HG03460 (cell line): ENCODE measurements at regions not wholly inside any gene's neighbourhood (a gene's known extent, or its start where the extent isn't known, plus 50 kb on each side); places are given as distances from the start of the nearest gene placed in this dataset.
A peak's percentile ranks its signal among the peaks of the same experiment; 100 is the strongest.

Source experiments
- ATAC-seq: cut with Tn5 transposase; IDR thresholded peaks from one replicate; pipeline ENCODE4 v1.9.1; 2021; ENCODE audit not compliant: unreplicated experiment

DNA sequence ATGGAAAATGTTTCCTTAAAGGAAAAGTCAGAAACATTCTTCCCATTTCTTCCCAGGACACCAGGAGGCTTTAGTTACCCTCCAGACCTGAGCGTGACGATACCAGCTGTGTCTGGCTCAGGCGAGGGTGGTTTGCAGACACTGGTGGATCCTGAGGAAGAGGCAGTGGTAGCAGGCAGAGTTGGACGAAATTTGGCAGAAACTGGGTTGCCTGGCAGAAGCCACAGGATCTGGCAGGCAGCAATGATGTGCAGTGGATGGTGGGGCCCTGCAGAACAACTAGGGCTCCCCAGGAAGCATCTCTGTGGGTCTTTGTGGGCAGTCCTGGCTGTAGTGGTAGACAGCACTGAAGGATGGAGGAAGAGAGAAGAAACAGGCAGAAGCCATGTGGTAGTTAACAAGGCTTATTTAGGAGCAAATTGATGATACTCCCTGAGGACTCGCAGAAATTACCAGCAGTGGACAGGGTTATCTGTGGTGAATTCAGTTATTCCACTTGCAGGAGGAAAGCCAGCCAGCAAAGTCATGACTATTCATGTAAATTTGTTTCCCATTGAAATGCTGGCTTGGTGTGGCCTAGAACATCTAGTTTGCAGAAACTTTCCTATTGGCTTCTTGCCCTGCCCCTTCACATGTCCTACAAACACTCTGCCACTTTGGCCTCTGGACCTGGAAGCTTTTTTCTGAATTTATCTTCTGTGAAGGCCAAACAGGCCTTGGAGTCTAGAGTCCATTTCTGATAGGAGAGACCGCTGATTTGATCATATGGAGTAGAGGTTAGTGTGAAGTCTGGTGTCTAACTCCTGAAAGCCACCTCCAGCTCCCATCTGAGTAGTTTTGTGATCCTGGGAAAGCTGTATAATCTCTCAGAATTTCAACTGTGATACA is 212.0 kb downstream of the DMRT2 start:
- no peak for ATAC-seq

DNA sequence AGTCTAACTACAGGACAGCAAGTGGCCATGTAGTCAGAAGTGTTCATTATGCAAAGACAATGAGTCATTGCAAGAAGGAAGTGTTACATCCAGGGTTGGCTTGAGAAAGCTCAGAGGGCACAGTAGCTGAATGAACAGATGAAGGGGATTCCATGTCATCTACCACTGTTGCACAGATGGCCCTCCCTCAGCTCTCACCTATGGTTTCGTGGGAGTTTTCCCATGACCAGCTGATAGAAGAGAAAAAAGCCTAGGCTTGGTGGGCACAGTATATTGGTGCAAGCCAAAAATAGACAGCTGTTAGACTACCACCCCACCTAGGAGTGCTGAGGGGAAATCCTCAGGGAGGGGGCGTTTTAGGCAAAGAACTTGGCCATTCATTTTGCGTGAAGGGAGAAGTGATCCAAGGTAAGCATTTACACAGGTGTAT is 217.0 kb downstream of the DMRT2 start:
- ATAC-seq, result peak; percentile 83

DNA sequence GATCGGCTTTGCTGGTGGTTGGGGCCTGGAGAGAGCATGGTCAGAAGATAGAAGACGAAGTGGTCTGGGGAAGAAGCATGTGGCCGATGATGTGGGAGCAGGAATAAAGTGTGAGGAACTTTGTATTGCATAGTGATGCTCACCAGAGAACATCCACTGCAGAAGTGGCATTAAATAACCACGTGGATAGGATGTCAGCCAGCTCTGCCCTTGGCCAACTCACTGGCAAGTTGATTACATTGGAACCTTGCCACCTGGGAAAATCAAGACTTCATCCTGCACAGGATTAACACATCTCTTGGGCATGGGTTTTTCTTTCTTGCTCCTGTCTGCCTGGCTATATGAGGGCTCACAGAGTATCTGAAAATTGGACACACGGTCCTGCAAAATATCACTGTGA is 217.4 kb downstream of the DMRT2 start:
- ATAC-seq, result no peak

DNA sequence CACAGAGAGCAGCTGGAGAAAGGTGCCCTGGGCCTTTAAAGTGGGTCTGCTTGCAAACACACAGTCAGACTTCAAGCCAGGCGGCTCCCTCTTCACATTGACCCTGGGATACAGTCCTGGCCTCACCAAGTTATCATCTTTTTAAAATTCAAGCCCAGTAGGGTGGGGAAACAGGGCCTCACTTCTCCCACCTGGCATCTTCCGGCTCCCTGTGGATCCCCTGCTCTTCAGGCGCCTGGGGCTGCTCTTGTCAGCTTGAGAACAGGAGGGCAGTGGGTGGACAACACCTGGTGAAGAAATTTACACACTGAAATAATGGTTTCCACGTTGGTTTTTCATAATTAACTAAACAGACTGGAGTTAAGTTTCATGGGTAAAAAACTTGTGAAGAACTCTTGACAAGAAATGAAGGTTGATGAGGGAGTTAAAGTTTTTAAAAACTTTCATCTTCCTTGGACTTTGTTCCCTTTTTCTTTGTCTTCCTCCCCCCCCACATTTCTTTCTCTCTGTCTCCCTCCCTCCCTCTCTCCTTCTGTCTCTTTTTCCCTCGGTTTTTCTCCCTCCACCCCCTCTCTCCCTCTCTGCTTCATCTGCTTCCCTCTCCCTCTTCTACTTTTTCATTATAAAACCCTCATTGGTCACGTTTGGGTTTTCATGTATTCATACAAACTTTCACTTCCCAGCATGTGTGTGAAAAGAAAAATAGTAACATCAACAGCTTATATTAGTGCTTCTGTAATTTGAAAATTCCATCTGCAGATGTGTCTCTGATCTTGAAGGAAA is 219.6 kb downstream of the DMRT2 start:
- ATAC-seq, result no peak

DNA sequence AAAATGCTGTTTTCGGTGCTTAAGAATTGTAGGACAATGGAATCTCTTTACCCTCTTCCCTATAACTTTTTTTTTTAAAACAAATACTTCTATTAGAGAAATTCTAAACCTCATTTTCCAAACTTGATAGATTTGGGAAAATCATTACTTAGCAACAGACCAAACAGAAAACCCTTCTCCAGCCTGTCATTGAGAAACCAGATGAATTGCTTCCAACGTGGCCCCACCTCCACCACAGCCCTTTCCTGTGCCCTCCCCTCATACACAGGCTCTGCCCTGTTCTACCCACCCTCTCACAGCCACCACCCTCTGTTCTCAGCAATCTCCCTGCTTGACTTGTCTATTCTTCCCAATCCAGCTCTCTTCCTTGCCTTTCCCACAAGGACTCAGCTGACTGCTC is 221.2 kb downstream of the DMRT2 start:
- ATAC-seq, result no peak

- no peak for ATAC-seq
Observed at GRCh38 chr9:1271786-1272185, 221.6 kb downstream of the DMRT2 start.

GRCh38 chr9:1272488-1272887 is 222.3 kb downstream of the DMRT2 start:
- ATAC-seq, result no peak

DNA sequence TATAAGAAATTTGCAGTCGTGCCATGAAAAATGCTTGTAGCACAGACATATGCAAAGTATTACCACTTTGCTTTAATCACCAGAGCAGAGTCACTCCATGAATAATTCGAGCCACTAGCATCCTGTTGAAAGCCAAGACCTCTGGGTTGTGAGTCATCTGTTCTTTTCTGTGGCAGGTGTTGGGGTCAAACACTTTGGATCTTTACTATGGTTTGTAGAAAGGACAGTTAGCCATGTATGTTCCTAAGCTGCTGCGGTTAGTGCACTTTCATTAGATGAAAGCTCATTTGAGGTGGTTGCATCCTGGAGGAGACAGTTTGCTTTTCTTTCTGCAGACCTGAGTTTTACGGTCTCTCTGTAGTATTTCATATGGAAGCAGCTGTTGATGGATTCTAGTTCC is 223.7 kb downstream of the DMRT2 start:
- ATAC-seq, result no peak

DNA sequence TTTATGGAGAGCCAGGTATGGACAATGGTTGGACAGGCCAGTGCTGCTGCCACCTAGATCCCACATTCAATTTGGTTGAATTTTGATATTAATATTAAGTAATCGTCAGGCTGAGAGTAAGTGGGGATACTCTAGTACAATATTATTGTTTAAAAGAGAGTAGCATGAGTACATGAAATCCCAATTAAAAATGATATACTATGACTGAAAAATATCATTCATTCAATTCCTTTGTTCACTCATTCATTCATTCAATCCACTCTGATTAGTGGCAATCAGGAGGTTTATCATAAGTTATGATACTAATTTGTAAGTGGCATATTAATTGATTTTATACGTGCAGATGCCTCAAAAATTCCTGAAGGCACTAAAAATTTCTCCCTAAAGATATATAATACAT is 224.2 kb downstream of the DMRT2 start:
- ATAC-seq, result no peak

DNA sequence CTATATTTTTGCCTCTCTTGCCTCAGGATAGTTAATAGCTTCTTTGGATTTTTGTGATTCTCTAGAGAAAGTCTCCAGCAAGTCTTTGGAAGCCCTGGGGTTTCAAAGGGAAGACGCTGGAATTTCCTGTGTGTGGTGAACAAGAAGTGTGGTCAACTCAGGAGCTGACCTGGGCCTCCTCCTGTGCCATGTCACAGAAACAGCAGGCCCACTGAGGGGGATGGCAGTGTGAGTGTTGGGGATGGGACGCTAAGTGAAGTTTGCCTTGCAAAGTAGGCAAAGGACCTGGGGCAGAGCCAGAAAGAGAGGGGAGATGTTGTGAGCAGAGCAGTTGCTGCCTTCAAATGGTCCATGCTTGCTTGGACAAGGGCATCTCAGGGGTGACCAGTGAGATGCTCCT is 226.3 kb downstream of the DMRT2 start:
- ATAC-seq, result no peak

- no peak for ATAC-seq
Observed at GRCh38 chr9:1284727-1285126, 234.6 kb downstream of the DMRT2 start.

DNA sequence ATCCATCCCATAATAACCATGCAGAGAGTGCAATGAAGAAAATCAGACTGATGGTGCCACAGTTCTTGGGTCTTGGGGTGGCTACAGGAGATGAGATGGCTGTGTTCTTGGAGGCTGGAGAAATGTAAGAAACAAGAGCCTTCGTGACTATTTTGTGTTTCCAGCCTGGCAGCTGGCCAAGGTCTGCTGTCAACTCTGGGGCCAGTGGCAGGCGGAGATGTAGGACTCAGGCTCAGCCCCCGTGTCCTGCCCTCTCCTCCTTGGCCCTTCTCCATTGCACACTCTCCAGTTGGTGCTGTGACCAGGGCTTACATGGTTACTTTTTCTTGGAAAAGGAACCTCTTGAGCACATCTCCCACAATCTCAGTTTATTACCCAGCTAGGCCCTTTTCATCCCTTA is 235.4 kb downstream of the DMRT2 start:
- no peak for ATAC-seq

DNA sequence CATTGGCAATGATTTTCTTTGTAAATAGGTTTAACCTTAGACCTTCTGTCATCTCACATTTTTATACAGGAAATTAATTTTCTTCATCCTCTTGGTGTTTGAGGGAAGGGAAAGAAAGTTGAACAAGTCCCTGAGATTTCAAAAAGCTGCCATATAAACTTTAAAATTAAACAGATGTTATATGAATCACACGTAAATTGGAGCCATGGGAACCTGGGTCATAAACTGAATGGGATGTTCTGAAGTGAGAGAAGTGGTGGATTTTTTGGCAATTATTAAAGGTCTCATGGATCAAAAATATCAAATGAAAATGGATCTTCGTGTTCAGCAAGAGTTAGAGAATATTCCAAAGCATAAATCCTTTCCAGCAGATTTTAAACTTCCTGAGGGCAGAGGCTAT is 242.2 kb downstream of the DMRT2 start:
- no peak for ATAC-seq

DNA sequence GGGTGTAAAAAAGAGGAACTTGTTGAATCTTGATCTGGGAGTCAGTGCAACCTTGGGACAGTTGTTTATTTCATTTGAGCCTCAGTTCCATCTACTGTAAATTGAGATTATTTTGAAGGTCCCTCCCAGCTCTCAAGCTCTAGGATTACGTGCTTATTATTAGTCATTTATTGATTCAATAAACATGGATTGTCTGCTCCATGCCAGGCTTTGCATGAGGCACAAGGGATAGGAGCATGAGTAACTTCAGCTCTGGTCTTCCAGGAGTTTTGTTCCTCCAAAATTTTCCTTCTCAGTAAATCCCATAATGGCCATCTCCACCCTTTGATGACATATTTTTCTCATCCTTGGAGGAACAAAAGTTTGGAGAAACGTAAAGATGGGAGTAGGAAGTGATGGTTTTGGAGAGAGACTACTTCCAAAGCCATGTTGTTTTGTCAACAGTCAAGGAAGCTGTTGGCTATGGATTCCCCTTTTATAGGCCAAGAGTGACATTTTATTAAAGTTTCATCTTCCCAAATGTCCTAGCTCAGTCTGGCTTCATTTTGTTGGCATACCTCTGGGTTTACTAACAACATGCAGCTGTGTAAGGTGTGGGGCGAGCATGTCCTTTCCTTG is 244.6 kb downstream of the DMRT2 start:
- no peak for ATAC-seq

- no peak for ATAC-seq
Observed at GRCh38 chr9:1296331-1296730, 246.2 kb downstream of the DMRT2 start.

DNA sequence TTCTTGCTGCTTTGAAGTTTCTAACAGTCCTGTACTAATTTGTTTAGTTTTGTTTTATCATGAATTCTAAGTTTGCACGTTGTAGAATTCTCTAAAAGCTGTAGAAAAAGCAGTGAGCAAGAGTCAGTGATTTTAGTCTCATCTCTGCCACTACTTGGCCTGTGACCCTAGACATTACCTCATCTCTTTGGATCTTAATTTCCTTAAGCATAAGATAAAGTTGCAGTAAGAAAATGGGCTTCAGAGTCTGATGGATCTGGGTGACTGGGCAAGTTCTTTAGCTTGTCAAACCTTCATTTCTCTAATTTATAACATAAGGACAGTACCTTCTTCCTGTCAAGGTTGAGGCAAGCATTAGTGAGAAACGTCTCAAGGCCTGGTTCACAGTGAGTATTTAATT is 247.9 kb downstream of the DMRT2 start:
- no peak for ATAC-seq

GRCh38 chr9:1300941-1301340 is 250.8 kb downstream of the DMRT2 start:
- ATAC-seq, result no peak

GRCh38 chr9:1303932-1304331 is 253.8 kb downstream of the DMRT2 start:
- no peak for ATAC-seq

DNA sequence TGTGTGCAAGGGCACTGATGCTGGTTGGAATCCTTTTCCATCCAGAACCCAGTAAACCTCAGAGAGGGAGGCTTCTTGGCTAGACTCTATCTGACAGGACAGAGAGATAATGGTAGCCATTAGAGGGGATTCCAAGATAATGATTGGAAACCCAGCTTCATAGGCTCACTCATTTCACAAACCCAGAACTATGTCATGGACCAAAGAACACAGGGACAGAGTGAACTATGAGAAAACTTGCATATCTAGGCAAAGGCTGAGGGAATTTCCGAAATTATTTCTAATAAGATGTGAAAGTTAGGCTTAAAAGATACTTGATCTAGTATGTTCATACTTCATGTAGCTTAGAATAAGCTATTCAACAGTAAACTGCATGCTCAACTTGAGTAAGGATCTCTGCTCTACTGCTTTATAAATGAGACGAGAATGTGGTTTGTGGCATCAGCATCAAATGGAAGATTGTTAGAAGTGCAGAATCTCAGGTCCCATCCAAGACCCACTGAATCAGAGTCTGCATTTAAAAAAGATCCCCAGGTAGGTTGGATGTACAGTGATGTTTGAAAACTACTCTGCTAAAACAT is 261.4 kb downstream of the DMRT2 start:
- no peak for ATAC-seq

DNA sequence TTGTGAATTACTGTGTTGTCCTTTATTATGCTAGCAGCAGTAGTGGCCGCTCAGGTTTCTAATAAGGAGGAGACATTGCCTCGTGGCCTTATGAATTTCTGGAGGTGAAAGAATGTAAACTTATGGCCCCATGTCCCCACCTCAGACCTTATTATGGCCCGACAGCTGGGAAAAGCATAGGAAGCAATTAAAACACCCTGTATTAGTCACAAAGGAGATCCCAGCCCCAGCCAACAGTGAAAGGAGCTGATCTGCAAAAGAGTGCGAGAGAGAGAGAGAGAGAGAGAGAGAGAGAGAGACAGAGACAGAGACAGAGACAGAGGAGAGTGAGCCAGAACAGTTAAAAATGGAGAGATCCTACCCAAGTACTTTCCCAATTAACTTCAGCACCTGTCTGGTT is 269.3 kb downstream of the DMRT2 start:
- no peak for ATAC-seq

DNA sequence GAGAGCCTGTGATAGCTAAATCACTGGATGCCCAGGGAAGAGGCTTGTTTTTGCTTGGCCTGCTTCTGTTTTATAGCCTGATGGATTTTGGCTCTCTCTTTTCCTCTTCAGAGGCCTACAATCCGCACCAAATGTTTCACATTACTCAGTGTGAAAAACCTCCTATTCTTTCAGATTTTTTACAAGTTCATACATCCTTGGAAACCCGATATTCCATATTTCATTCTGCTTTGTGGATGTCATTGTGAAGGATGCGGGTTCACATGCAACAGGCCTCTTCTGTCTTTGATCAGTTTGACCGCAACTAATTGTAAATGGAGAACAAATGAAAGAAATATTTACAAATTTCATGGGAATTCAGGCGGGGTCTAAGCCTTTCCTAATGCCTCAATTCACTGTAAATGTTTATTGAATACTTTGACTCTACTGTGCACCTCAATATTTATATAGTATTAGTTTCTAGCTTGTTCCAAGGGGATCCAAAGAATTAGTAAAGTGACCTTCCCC is 269.9 kb downstream of the DMRT2 start:
- no peak for ATAC-seq
